Prostate gland (tissue), 2 donors: ENCODE measurements at regions not wholly inside any gene's neighbourhood (a gene's known extent, or its start where the extent isn't known, plus 50 kb on each side); places are given as distances from the start of the nearest gene placed in this dataset.

Source experiments
- DNase-seq: peaks from one replicate; pipeline ENCODE4 v3.0.0-alpha.2; 2019; ENCODE audit warnings: low spot score
- H3K27ac ChIP-seq, 2 donors: fragments of 200-600 bp; sonication (generic); 2 replicates each; pipeline ENCODE4 v1.5.1; 2017 to 2019
- H3K27me3 ChIP-seq: fragments of 200-600 bp; sonication (generic); replicated peaks from 2 replicates; pipeline ENCODE4 v1.5.1; 2019; ENCODE audit not compliant: insufficient read depth
- H3K36me3 ChIP-seq, 2 donors: fragments of 200-600 bp; sonication (generic); 1 replicate in 1 of 2; 2 replicates in 1 of 2; pipeline versions ENCODE4 v1.5.1 to v1.8.1; 2017 to 2019
- H3K4me1 ChIP-seq: fragments of 200-600 bp; sonication (generic); replicated peaks from 2 replicates; pipeline ENCODE4 v1.5.1; 2019
- H3K4me3 ChIP-seq, 2 donors: fragments of 200-600 bp; sonication (generic); 2 replicates each; pipeline ENCODE4 v1.5.1; 2017 to 2019
- H3K9me3 ChIP-seq: fragments of 200-600 bp; sonication (generic); 2 replicates; pipeline ENCODE4 v1.5.1; 2017
- CTCF ChIP-seq, 4 experiments: fragments of 200-600 bp in 2 of 4; fragments of 450-650 bp in 2 of 4; sonication (generic) in 2 of 4; IDR thresholded peaks; 1 replicate in 3 of 4; 2 replicates in 1 of 4; pipeline ENCODE4 v1.5.1; 2016 to 2019; ENCODE audit warnings: antibody characterized with exemption in 4 of 4, mild to moderate bottlenecking in 2 of 4, moderate library complexity in 2 of 4
- POLR2A ChIP-seq: fragments of 450-650 bp; IDR thresholded peaks from one replicate; pipeline ENCODE4 v1.6.1; 2016; ENCODE audit warnings: antibody characterized with exemption, mild to moderate bottlenecking
- POLR2AphosphoS5 ChIP-seq: sonication (generic); formaldehyde crosslinking; IDR thresholded peaks from one replicate; pipeline ENCODE4 v1.6.1; 2017; ENCODE audit warnings: antibody characterized with exemption
- WGBS: methylation state at CpG from one replicate; pipeline ENCODE4 v1.1.5; 2018; 5-methylcytosine and 5-hydroxymethylcytosine counted together
- intact Hi-C: fragments of 100-400 bp; cut with DNase I; formaldehyde crosslinking; loops from one replicate; pipeline ENCODE4 v1.14.2; 2022

GRCh38 chrX:45959567-45959966, 585.7 kb downstream of the ZNF674 start:
- WGBS, result 100% methylated on average over 5 of the region's 7 CpGs
- intact Hi-C loops, result no loop called here
- TF ChIP-seq POLR2A (no peak), CTCF (IDR thresholded peaks at IDR 0.05) (no peak), POLR2AphosphoS5 (no peak)

GRCh38 chrX:45956191-45956870, 588.9 kb downstream of the ZNF674 start:
- no peak for DNase-seq
- no peaks in the 10 kb centered on the region for H3K4me1 ChIP-seq
- TF ChIP-seq CTCF (IDR thresholded peaks at IDR 0.05), result no peak
- no peak for TF ChIP-seq POLR2A
- TF ChIP-seq POLR2AphosphoS5, result no peak
- intact Hi-C loops, result no loop called here
- 97% methylated on average over 4 of the region's 4 CpGs for WGBS
- H3K27ac ChIP-seq, result no peak overlapping the region
- no peaks in the 10 kb centered on the region for H3K27me3 ChIP-seq
- no peak overlapping the region for H3K4me3 ChIP-seq
- H3K9me3 ChIP-seq, result no peaks in the 10 kb centered on the region
- no peaks in the 10 kb centered on the region for H3K36me3 ChIP-seq

More at GRCh38 chrX:45959567-45959966, 585.7 kb downstream of the ZNF674 start:
- Histone ChIP-seq H3K4me1 (no peaks in the 10 kb centered on the region), H3K4me3 (no peak overlapping the region), H3K9me3 (no peaks in the 10 kb centered on the region), H3K36me3 (no peaks in the 10 kb centered on the region), H3K27me3 (no peaks in the 10 kb centered on the region), H3K27ac (no peak overlapping the region)
- no peak for DNase-seq

GRCh38 chrX:45955661-45956060, 589.6 kb downstream of the ZNF674 start:
- intact Hi-C loops, result no loop called here
- no peaks in the 10 kb centered on the region for H3K36me3 ChIP-seq
- DNase-seq, result no peak
- H3K4me3 ChIP-seq, result no peak overlapping the region
- TF ChIP-seq POLR2A (no peak), CTCF (IDR thresholded peaks at IDR 0.05) (no peak), POLR2AphosphoS5 (no peak)
- no peaks in the 10 kb centered on the region for H3K9me3 ChIP-seq
- WGBS, result 93% methylated on average over 1 of the region's 1 CpG
- no peaks in the 10 kb centered on the region for H3K27me3 ChIP-seq
- no peak overlapping the region for H3K27ac ChIP-seq
- no peaks in the 10 kb centered on the region for H3K4me1 ChIP-seq

- H3K27me3 ChIP-seq, result no peaks in the 10 kb centered on the region
- no peak overlapping the region for H3K27ac ChIP-seq
- no peaks in the 10 kb centered on the region for H3K9me3 ChIP-seq
- WGBS, result 62% methylated on average over 2 of the region's 2 CpGs
- H3K4me1 ChIP-seq, result no peaks in the 10 kb centered on the region
- no peak for DNase-seq
- no peaks in the 10 kb centered on the region for H3K36me3 ChIP-seq
- H3K4me3 ChIP-seq, result no peak overlapping the region
- TF ChIP-seq POLR2AphosphoS5, result no peak
- TF ChIP-seq CTCF (IDR thresholded peaks at IDR 0.05), result no peak
- no peak for TF ChIP-seq POLR2A
- intact Hi-C loops, result no loop called here
These were observed 591.2 kb downstream of the ZNF674 start for GRCh38 chrX:45954026-45954425.

DNA sequence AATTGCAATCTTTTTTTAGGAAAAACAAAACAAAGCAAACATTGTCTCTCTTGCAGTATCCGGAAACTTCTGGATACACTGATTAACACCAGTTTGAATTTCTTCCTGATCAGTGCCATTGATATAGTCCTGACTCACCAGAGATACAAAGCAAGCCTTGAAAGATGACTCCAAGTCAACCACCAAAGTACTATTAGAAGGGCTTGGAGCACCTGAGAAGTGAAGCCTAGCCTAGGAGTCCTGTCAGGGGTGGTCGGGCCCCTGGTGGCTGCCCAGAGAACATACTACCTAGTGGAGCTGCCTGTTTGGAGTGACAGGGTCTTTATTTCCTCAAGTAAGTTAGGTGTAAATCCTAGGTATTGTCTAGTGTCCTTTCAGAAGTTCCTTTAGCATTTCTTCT, 593.2 kb downstream of the ZNF674 start:
- TF ChIP-seq POLR2AphosphoS5 (no peak), POLR2A (no peak), CTCF (IDR thresholded peaks at IDR 0.05) (no peak)
- H3K27me3 ChIP-seq, result no peaks in the 10 kb centered on the region
- H3K9me3 ChIP-seq, result no peaks in the 10 kb centered on the region
- no peaks in the 10 kb centered on the region for H3K36me3 ChIP-seq
- H3K4me1 ChIP-seq, result no peaks in the 10 kb centered on the region
- 76% methylated on average over 2 of the region's 2 CpGs for WGBS
- DNase-seq, result no peak
- intact Hi-C loops, result no loop called here
- H3K4me3 ChIP-seq, result no peak overlapping the region
- H3K27ac ChIP-seq, result no peak overlapping the region
